Calu3 (cell line): ENCODE measurements at regions not wholly inside any gene's neighbourhood (a gene's known extent, or its start where the extent isn't known, plus 50 kb on each side); places are given as distances from the start of the nearest gene placed in this dataset.

Experiments
- BruUV-seq: library from RNA; stranded (reverse); fragments of 400-500 nt; replicated peaks from 2 replicates; lab custom pipeline; 2021; lab: Mats Ljungman, UMichigan
- CTCF ChIA-PET: fragments of 300-600 bp; sonication (Branson Sonifier 250); formaldehyde crosslinking; loops from one replicate; lab custom pipeline; 2022; ENCODE audit warnings: antibody characterized with exemption; lab: Charles Lee
- DNase-seq: peaks from one replicate; pipeline ENCODE4 v3.0.0; 2022
- H3K27ac Mint-ChIP-seq: one replicate; pipeline ENCODE4 v1.8.0; 2022; ENCODE audit warnings: mixed read lengths; ENCODE audit not compliant: unreplicated experiment
- H3K27me3 Mint-ChIP-seq: one replicate; pipeline ENCODE4 v1.8.0; 2022; ENCODE audit warnings: mixed read lengths; ENCODE audit not compliant: unreplicated experiment
- H3K36me3 Mint-ChIP-seq: one replicate; pipeline ENCODE4 v1.8.0; 2022; ENCODE audit warnings: mild to moderate bottlenecking, moderate library complexity, mixed read lengths; ENCODE audit not compliant: insufficient read depth, unreplicated experiment
- H3K4me1 Mint-ChIP-seq: one replicate; pipeline ENCODE4 v1.8.0; 2022; ENCODE audit warnings: mild to moderate bottlenecking, low read depth, mixed read lengths; ENCODE audit not compliant: unreplicated experiment
- H3K4me3 Mint-ChIP-seq: one replicate; pipeline ENCODE4 v1.8.0; 2022; ENCODE audit warnings: mild to moderate bottlenecking, low read depth, moderate library complexity, mixed read lengths; ENCODE audit not compliant: unreplicated experiment
- H3K9me3 Mint-ChIP-seq: one replicate; pipeline ENCODE4 v1.8.0; 2022; ENCODE audit warnings: low read depth, mixed read lengths; ENCODE audit not compliant: unreplicated experiment
- intact Hi-C: fragments of 100-400 bp; cut with micrococcal nuclease; formaldehyde crosslinking; loops from one replicate; pipeline ENCODE4 v1.10.0; 2022; ENCODE audit not compliant: unreplicated experiment
- TF ChIP-seq, protein P1 (sequence below): fragments of 200-600 bp; IDR thresholded peaks from one replicate; pipeline ENCODE4 v1.8.0; 2022; ENCODE audit warnings: antibody characterized with exemption; ENCODE audit not compliant: unreplicated experiment

DNA sequence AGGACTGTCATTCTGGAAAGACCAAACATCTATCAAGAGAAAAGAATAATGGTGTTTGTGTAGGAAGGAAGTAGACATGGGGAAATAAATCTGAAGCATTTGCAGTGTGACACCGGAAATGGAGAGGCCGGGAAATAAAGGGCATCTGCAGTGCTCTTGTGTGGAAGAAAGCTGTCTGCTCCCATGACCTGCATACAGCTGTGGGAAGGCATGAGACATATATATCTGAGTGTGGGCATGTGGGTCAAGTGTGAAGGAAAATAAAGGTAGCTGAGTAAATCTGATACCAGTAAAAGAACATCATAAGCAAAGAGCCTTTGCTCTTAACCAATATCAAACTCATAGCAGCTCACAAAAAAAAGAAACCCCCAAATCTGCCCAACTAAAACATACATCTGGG is 72.1 kb upstream of the OR5AK2 start:
- CTCF ChIA-PET: no interaction called here
- Mint-ChIP-seq H3K9me3 (no peaks in the 10 kb centered on the region), H3K36me3 (no peaks in the 10 kb centered on the region), H3K27me3 (no peaks in the 10 kb centered on the region), H3K27ac (no peak overlapping the region), H3K4me1 (peaks cover 9% of the 10 kb centered on the region), H3K4me3 (no peak overlapping the region)
- TF ChIP-seq, protein P1, sequence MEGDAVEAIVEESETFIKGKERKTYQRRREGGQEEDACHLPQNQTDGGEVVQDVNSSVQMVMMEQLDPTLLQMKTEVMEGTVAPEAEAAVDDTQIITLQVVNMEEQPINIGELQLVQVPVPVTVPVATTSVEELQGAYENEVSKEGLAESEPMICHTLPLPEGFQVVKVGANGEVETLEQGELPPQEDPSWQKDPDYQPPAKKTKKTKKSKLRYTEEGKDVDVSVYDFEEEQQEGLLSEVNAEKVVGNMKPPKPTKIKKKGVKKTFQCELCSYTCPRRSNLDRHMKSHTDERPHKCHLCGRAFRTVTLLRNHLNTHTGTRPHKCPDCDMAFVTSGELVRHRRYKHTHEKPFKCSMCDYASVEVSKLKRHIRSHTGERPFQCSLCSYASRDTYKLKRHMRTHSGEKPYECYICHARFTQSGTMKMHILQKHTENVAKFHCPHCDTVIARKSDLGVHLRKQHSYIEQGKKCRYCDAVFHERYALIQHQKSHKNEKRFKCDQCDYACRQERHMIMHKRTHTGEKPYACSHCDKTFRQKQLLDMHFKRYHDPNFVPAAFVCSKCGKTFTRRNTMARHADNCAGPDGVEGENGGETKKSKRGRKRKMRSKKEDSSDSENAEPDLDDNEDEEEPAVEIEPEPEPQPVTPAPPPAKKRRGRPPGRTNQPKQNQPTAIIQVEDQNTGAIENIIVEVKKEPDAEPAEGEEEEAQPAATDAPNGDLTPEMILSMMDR: no peak
- intact Hi-C loops: no loop called here
- BruUV-seq: no TSS peak
- DNase-seq: no peak

DNA sequence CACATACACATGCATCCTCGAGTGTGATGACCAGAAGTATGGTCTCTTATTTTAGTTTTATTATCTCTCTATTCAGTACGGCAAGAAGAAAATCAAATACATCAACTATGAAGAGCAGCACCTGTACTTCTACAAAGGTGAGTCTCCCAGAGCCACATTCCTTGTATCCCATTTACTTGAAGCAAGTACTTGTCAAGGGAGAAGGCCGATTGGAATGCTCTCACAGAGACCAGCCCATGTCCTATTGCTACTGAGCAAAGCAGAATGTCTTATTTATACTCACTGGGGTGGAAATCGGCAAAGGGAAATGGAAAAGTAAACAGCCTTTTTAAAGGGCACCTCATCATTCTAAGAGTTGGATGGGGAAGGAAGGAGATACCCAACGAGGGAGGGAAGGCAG is 72.6 kb upstream of the OR5AK2 start:
- Mint-ChIP-seq H3K36me3 (peaks cover 4% of the 10 kb centered on the region), H3K27me3 (no peaks in the 10 kb centered on the region), H3K27ac (no peak overlapping the region), H3K4me1 (peaks cover 14% of the 10 kb centered on the region), H3K9me3 (no peaks in the 10 kb centered on the region), H3K4me3 (no peak overlapping the region)
- BruUV-seq: no TSS peak
- DNase-seq: no peak
- TF ChIP-seq, protein P1: no peak
- CTCF ChIA-PET: no interaction called here
- intact Hi-C loops: no loop called here

DNA sequence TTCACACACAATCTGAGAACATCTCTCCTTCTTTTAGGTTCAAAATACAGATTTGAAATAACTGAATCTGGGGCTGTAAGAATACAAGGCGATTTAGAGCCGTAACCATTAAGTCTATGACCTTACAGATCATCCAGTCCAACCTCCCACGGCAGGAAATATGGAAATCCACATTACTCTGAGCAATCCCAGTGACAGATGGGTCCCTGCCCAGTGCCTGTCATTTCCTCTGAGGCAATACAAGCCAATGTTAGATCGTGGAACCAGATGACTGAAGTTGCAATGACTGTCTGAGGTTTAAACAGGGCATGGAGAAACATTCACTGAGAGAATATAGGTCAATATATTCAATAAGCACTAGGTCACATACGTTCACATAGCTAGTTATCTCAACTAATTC is 77.4 kb upstream of the OR5AK2 start:
- peaks cover 18% of the 10 kb centered on the region for H3K36me3 Mint-ChIP-seq
- peak overlapping the region; percentile 57 for H3K4me3 Mint-ChIP-seq
- CTCF ChIA-PET: interaction anchor here (1.5 to 2.6 kb wide), 3 partner anchors 26 to 338 kb away, joined by 7 to 16 read pairs (median 15); no protein-coding TSS in a partner anchor
- TF ChIP-seq, protein P1: no peak
- no TSS peak for BruUV-seq
- H3K9me3 Mint-ChIP-seq: no peaks in the 10 kb centered on the region
- H3K4me1 Mint-ChIP-seq: peaks cover 32% of the 10 kb centered on the region
- peak; percentile 38 for DNase-seq
- peak overlapping the region; percentile 97 for H3K27ac Mint-ChIP-seq
- intact Hi-C loops: loop anchor here (2.0 kb wide), 1 partner anchor 21 kb away; no protein-coding TSS in a partner anchor
- H3K27me3 Mint-ChIP-seq: no peaks in the 10 kb centered on the region

DNA sequence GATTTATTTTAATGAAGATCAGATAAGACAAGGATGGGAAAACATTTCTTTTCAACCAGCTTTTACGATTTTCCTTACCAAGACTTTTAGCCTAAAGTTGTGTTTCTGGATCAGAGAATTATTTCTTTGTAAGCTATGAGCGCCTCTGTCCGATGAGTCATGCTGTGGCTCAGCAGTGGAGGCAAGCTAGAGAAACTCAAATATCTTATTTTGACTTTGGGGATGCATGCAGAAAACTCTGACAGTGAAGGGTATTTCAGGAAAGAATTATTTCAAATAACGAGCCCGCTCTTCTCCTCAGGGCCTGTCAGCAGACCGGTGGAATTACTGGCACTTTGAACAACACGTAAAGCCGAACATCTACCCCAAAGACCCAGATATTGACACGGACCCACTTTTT is 77.9 kb upstream of the OR5AK2 start:
- DNase-seq: peak; percentile 32
- no peaks in the 10 kb centered on the region for H3K27me3 Mint-ChIP-seq
- no TSS peak for BruUV-seq
- peaks cover 37% of the 10 kb centered on the region for H3K4me1 Mint-ChIP-seq
- H3K4me3 Mint-ChIP-seq: peak overlapping the region; percentile 57
- TF ChIP-seq, protein P1: no peak
- CTCF ChIA-PET: interaction anchor here (1.5 to 2.6 kb wide), 4 partner anchors 26 to 339 kb away, joined by 5 to 16 read pairs (median 11); no protein-coding TSS in a partner anchor
- H3K27ac Mint-ChIP-seq: peak overlapping the region; percentile 97
- intact Hi-C loops: loop anchor here (1.0 to 2.0 kb wide), 3 partner anchors 22 to 69 kb away; no protein-coding TSS in a partner anchor
- no peaks in the 10 kb centered on the region for H3K9me3 Mint-ChIP-seq
- peaks cover 18% of the 10 kb centered on the region for H3K36me3 Mint-ChIP-seq
